ENCODE measurements at regions not wholly inside any gene's neighbourhood (a gene's known extent, or its start where the extent isn't known, plus 50 kb on each side); places are given as distances from the start of the nearest gene placed in this dataset.
A peak's percentile ranks its signal among the peaks of the same experiment; 100 is the strongest.

GRCh38 chr11:24145411-24145810, 351.4 kb upstream of the LUZP2 start:
- DNase-seq (ENCODE audit: low read depth) = no peak
- H3K4me3 ChIP-seq (ENCODE audit: low read depth, low read length) = no peak overlapping the region
- TF ChIP-seq CTCF (IDR thresholded peaks at IDR 0.05; ENCODE audit: insufficient read depth, low read depth, low read length) = no peak

GRCh38 chr11:24153337-24153736, 343.5 kb upstream of the LUZP2 start:
- no peak overlapping the region for H3K4me3 ChIP-seq (ENCODE audit: low read depth, low read length)
- no peak for TF ChIP-seq CTCF (IDR thresholded peaks at IDR 0.05; ENCODE audit: insufficient read depth, low read depth, low read length)
- DNase-seq (ENCODE audit: low read depth) = no peak

GRCh38 chr11:24155792-24156191, 341.1 kb upstream of the LUZP2 start:
- no peak for TF ChIP-seq CTCF (IDR thresholded peaks at IDR 0.05; ENCODE audit: insufficient read depth, low read depth, low read length)

GRCh38 chr11:24157316-24157715, 339.5 kb upstream of the LUZP2 start:
- H3K4me3 ChIP-seq (ENCODE audit: low read depth, low read length) = no peak overlapping the region
- no peak for DNase-seq (ENCODE audit: low read depth)
- no peak for TF ChIP-seq CTCF (IDR thresholded peaks at IDR 0.05; ENCODE audit: insufficient read depth, low read depth, low read length)

More at GRCh38 chr11:24155792-24156191, 341.1 kb upstream of the LUZP2 start:
- DNase-seq (ENCODE audit: low read depth) = no peak
- H3K4me3 ChIP-seq (ENCODE audit: low read depth, low read length) = no peak overlapping the region

- no peak for TF ChIP-seq CTCF (IDR thresholded peaks at IDR 0.05; ENCODE audit: insufficient read depth, low read depth, low read length)
- DNase-seq (ENCODE audit: low read depth) = no peak
- H3K4me3 ChIP-seq (ENCODE audit: low read depth, low read length) = no peak overlapping the region
Measured at GRCh38 chr11:24161587-24161986, 335.3 kb upstream of the LUZP2 start.

- H3K4me3 ChIP-seq (ENCODE audit: low read depth, low read length) = no peak overlapping the region
- DNase-seq (ENCODE audit: low read depth) = peak; percentile 34
- TF ChIP-seq CTCF (IDR thresholded peaks at IDR 0.05; ENCODE audit: insufficient read depth, low read depth, low read length) = no peak
Measured at GRCh38 chr11:24163146-24163545, 333.7 kb upstream of the LUZP2 start.

- DNase-seq (ENCODE audit: low read depth) = no peak
- TF ChIP-seq CTCF (IDR thresholded peaks at IDR 0.05; ENCODE audit: insufficient read depth, low read depth, low read length) = no peak
- no peak overlapping the region for H3K4me3 ChIP-seq (ENCODE audit: low read depth, low read length)
Measured at GRCh38 chr11:24163841-24164240, 333.0 kb upstream of the LUZP2 start.
